ENCODE measurements at regions not wholly inside any gene's neighbourhood (a gene's known extent, or its start where the extent isn't known, plus 50 kb on each side); places are given as distances from the start of the nearest gene placed in this dataset.

DNA sequence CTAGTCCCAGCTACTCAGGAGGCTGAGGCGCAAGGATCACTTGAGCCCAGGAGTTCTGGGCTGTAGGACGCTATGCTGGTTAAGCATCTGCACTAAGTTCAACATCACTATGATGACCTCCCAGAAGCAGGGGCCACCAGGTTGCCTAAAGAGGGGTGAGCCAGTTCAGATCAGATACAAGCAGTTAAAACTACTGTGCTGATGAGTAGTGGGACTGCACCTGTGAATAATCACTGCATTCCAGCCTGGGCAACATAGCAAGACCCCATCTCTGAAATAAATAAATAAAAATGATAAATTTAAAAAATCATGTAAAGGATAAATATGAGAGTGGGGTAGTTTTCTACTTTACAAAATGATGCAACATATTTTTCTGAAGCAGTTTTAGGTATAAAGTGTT is 106.5 kb downstream of the TMEM170B start:
- TF ChIP-seq CREB1 (IDR thresholded peaks at IDR 0.05) = no peak
- TF ChIP-seq, protein P1, sequence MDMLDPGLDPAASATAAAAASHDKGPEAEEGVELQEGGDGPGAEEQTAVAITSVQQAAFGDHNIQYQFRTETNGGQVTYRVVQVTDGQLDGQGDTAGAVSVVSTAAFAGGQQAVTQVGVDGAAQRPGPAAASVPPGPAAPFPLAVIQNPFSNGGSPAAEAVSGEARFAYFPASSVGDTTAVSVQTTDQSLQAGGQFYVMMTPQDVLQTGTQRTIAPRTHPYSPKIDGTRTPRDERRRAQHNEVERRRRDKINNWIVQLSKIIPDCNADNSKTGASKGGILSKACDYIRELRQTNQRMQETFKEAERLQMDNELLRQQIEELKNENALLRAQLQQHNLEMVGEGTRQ (IDR thresholded peaks at IDR 0.05; ENCODE audit: low read length) = no peak
- TF ChIP-seq, protein P2, sequence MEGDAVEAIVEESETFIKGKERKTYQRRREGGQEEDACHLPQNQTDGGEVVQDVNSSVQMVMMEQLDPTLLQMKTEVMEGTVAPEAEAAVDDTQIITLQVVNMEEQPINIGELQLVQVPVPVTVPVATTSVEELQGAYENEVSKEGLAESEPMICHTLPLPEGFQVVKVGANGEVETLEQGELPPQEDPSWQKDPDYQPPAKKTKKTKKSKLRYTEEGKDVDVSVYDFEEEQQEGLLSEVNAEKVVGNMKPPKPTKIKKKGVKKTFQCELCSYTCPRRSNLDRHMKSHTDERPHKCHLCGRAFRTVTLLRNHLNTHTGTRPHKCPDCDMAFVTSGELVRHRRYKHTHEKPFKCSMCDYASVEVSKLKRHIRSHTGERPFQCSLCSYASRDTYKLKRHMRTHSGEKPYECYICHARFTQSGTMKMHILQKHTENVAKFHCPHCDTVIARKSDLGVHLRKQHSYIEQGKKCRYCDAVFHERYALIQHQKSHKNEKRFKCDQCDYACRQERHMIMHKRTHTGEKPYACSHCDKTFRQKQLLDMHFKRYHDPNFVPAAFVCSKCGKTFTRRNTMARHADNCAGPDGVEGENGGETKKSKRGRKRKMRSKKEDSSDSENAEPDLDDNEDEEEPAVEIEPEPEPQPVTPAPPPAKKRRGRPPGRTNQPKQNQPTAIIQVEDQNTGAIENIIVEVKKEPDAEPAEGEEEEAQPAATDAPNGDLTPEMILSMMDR (IDR thresholded peaks at IDR 0.05; ENCODE audit: control extremely low read depth in 1 of 3, insufficient read depth in 1 of 3, low read depth in 1 of 3, low read length in 3 of 3) = no peak
- TF ChIP-seq HDAC6 (IDR thresholded peaks at IDR 0.05; ENCODE audit: low read depth, low read length) = no peak
- no peak for TF ChIP-seq POLR2A (IDR thresholded peaks at IDR 0.05; ENCODE audit: control extremely low read depth in 1 of 2, low read depth in 2 of 2, low read length in 2 of 2)
- no peak for TF ChIP-seq CBX8 (IDR thresholded peaks at IDR 0.05; ENCODE audit: borderline replicate concordance, low read depth, low read length)
- TF ChIP-seq TCF12 (IDR thresholded peaks at IDR 0.05; ENCODE audit: low read depth, low read length) = no peak
- TF ChIP-seq JUND (IDR thresholded peaks at IDR 0.05; ENCODE audit: low read length) = no peak
- no peak for TF ChIP-seq CHD2 (IDR thresholded peaks at IDR 0.05; ENCODE audit: low read length)
- no peak for TF ChIP-seq CEBPB (IDR thresholded peaks at IDR 0.05; ENCODE audit: low read depth, low read length)
- TF ChIP-seq RAD21 (IDR thresholded peaks at IDR 0.05 in 1 of 2, conservative IDR thresholded peaks at IDR 0.05 in 1 of 2; ENCODE audit: low read depth in 2 of 2, low read length in 2 of 2) = no peak

All from H1 (cell line).